ENCODE measurements at regions not wholly inside any gene's neighbourhood (a gene's known extent, or its start where the extent isn't known, plus 50 kb on each side); places are given as distances from the start of the nearest gene placed in this dataset.
A peak's percentile ranks its signal among the peaks of the same experiment; 100 is the strongest.

- no peak for DNase-seq
Observed at GRCh38 chr4:144574509-144574908, 71.4 kb upstream of the HHIP start.

- peak; percentile 54 for DNase-seq
Observed at GRCh38 chr4:144575181-144575580, 70.8 kb upstream of the HHIP start.

- DNase-seq = peak; percentile 76
Observed at GRCh38 chr4:144578681-144579080, 67.3 kb upstream of the HHIP start.

GRCh38 chr4:144579411-144580030, 66.4 kb upstream of the HHIP start:
- peak; percentile 84 for DNase-seq

- DNase-seq = no peak
Observed at GRCh38 chr4:144580430-144580829, 65.5 kb upstream of the HHIP start.

GRCh38 chr4:144582105-144582850, 63.7 kb upstream of the HHIP start:
- peak; percentile 64 for DNase-seq

- no peak for DNase-seq
Observed at GRCh38 chr4:144582975-144583374, 63.0 kb upstream of the HHIP start.

GRCh38 chr4:144583658-144584057, 62.3 kb upstream of the HHIP start:
- DNase-seq = peak; percentile 58

- no peak for DNase-seq
Observed at GRCh38 chr4:144584428-144584827, 61.5 kb upstream of the HHIP start.

- no peak for DNase-seq
Observed at GRCh38 chr4:144589512-144589911, 56.4 kb upstream of the HHIP start.

- DNase-seq = no peak
Observed at GRCh38 chr4:144590020-144590419, 55.9 kb upstream of the HHIP start.

GRCh38 chr4:144591401-144591800, 54.6 kb upstream of the HHIP start:
- peak; percentile 85 for DNase-seq

GRCh38 chr4:144592264-144592663, 53.7 kb upstream of the HHIP start:
- DNase-seq = no peak

GRCh38 chr4:144594471-144594986, 51.4 kb upstream of the HHIP start:
- peak; percentile 34 for DNase-seq

GRCh38 chr4:144595681-144596080, 50.3 kb upstream of the HHIP start:
- DNase-seq = no peak

All from fibroblast of skin of scalp (primary cell).